AG04449 (cell line): ENCODE measurements at regions not wholly inside any gene's neighbourhood (a gene's known extent, or its start where the extent isn't known, plus 50 kb on each side); places are given as distances from the start of the nearest gene placed in this dataset.

Experiments used
- CTCF ChIA-PET: fragments of 350-600 bp; formaldehyde crosslinking; extraction: SDS; loops from one replicate; lab custom pipeline; 2021; ENCODE audit warnings: antibody characterized with exemption; lab: Yijun Ruan, JAX
- POLR2A ChIA-PET: fragments of 400-600, 350-600 bp; formaldehyde crosslinking; extraction: SDS; loops from one replicate; lab custom pipeline; 2020; ENCODE audit warnings: antibody characterized with exemption, inconsistent platforms; lab: Yijun Ruan, JAX
- DNase-seq: peaks from one replicate; pipeline ENCODE4 v3.0.0-alpha.2; 2010; ENCODE audit warnings: low read depth, low spot score
- H3K4me3 ChIP-seq: 2 replicates; pipeline ENCODE4 v1.5.1; 2011; ENCODE audit warnings: low read depth, mild to moderate bottlenecking, control low read depth, low read length
- CTCF ChIP-seq: IDR thresholded peaks from one replicate; pipeline ENCODE4 v1.5.1; 2011; ENCODE audit warnings: mild to moderate bottlenecking, moderate library complexity, low read length, control low read depth, inconsistent platforms; ENCODE audit not compliant: insufficient read depth; ENCODE audit errors: missing control alignments

GRCh38 chr5:131081374-131081773 lies 83.7 kb downstream of the HINT1 start:
- CTCF ChIA-PET: no interaction called here
- no peak for TF ChIP-seq CTCF
- H3K4me3 ChIP-seq: no peak overlapping the region
- POLR2A ChIA-PET: no interaction called here
- peak; percentile 5 for DNase-seq

- POLR2A ChIA-PET: no interaction called here
- CTCF ChIA-PET: no interaction called here
- TF ChIP-seq CTCF: no peak
- no peak for DNase-seq
- no peak overlapping the region for H3K4me3 ChIP-seq
These were observed 85.8 kb downstream of the HINT1 start for GRCh38 chr5:131079232-131079631.

- ChIA-PET CTCF (interaction anchor here (0.9 to 1.5 kb wide), 2 partner anchors 198 to 348 kb away, joined by 3 to 5 read pairs; no protein-coding TSS in a partner anchor), POLR2A (no interaction called here)
- no peak overlapping the region for H3K4me3 ChIP-seq
- TF ChIP-seq CTCF: no peak
- DNase-seq: no peak
These were observed 96.0 kb downstream of the HINT1 start for GRCh38 chr5:131068893-131069643.

GRCh38 chr5:131068076-131068475 lies 97.0 kb downstream of the HINT1 start:
- DNase-seq: no peak
- no peak overlapping the region for H3K4me3 ChIP-seq
- no peak for TF ChIP-seq CTCF
- ChIA-PET POLR2A (no interaction called here), CTCF (interaction anchor here (1.3 to 1.6 kb wide), 2 partner anchors 27 to 196 kb away, joined by 3 to 5 read pairs; no protein-coding TSS in a partner anchor)

- no peak for DNase-seq
- POLR2A ChIA-PET: no interaction called here
- no peak overlapping the region for H3K4me3 ChIP-seq
- no peak for TF ChIP-seq CTCF
- CTCF ChIA-PET: interaction anchor here (1.3 to 1.6 kb wide), 2 partner anchors 27 to 196 kb away, joined by 3 to 5 read pairs; no protein-coding TSS in a partner anchor
These were observed 97.4 kb downstream of the HINT1 start for GRCh38 chr5:131067636-131068035.

- POLR2A ChIA-PET: no interaction called here
- no peak overlapping the region for H3K4me3 ChIP-seq
- no peak for TF ChIP-seq CTCF
- DNase-seq: no peak
- CTCF ChIA-PET: no interaction called here
These were observed 100.2 kb downstream of the HINT1 start for GRCh38 chr5:131064669-131065371.
